HEK293 (cell line): ENCODE measurements at regions not wholly inside any gene's neighbourhood (a gene's known extent, or its start where the extent isn't known, plus 50 kb on each side); places are given as distances from the start of the nearest gene placed in this dataset.

Experiments
- CTCF ChIA-PET: fragments of 350-600 bp; formaldehyde crosslinking; extraction: SDS; loops from one replicate; lab custom pipeline; 2021; ENCODE audit warnings: antibody characterized with exemption; lab: Yijun Ruan, JAX
- POLR2A ChIA-PET: fragments of 300-600 bp; formaldehyde crosslinking; extraction: SDS; loops from one replicate; lab custom pipeline; 2020; ENCODE audit warnings: antibody characterized with exemption, inconsistent platforms; lab: Yijun Ruan, JAX
- H3K27ac ChIP-seq: fragments of 200-500 bp; sonication (Bioruptor generic); 2 replicates; pipeline ENCODE4 v1.5.1; 2014; ENCODE audit warnings: low read depth, low read length, control low read depth, inconsistent platforms; ENCODE audit errors: extremely low read depth
- H3K36me3 ChIP-seq, 2 experiments: fragments of 200-500 bp in 1 of 2; sonication (Bioruptor generic) in 1 of 2; 1 replicate in 1 of 2; 2 replicates in 1 of 2; pipeline ENCODE4 v1.5.1; 2014 to 2017; ENCODE audit warnings: inconsistent platforms in 2 of 2, low read length in 2 of 2; ENCODE audit not compliant: control insufficient read depth in 2 of 2, insufficient read depth in 1 of 2
- H3K4me1 ChIP-seq: fragments of 200-500 bp; sonication (Bioruptor generic); 2 replicates; pipeline ENCODE4 v1.5.1; 2014; ENCODE audit warnings: mild to moderate bottlenecking, low read length, inconsistent platforms; ENCODE audit not compliant: control insufficient read depth, insufficient read depth
- H3K4me3 ChIP-seq: 2 replicates; pipeline ENCODE4 v1.5.1; 2011; ENCODE audit warnings: low read depth, mild to moderate bottlenecking, control low read depth, low read length, moderate library complexity
- H3K9me3 ChIP-seq: fragments of 200-500 bp; sonication (Bioruptor generic); 2 replicates; pipeline ENCODE4 v1.5.1; 2014; ENCODE audit warnings: low read depth, low read length, inconsistent platforms; ENCODE audit not compliant: control insufficient read depth, insufficient read depth
- FEZF1 ChIP-seq: fragments of 450-650 bp; formaldehyde crosslinking; IDR thresholded peaks from 2 replicates; pipeline ENCODE4 v1.5.1; 2016; ENCODE audit warnings: missing biosample characterization, missing genetic modification characterization
- GLI4 ChIP-seq: fragments of 450-650 bp; formaldehyde crosslinking; IDR thresholded peaks from 2 replicates; pipeline ENCODE4 v1.5.1; 2016; ENCODE audit warnings: missing biosample characterization, missing genetic modification characterization
- OVOL3 ChIP-seq: fragments of 450-650 bp; formaldehyde crosslinking; IDR thresholded peaks from 2 replicates; pipeline ENCODE4 v1.5.1; 2016; ENCODE audit warnings: missing biosample characterization, missing genetic modification characterization
- TSHZ1 ChIP-seq: fragments of 450-650 bp; formaldehyde crosslinking; IDR thresholded peaks from 2 replicates; pipeline ENCODE4 v1.5.1; 2016; ENCODE audit warnings: missing biosample characterization, missing genetic modification characterization, borderline replicate concordance
- ZBTB17 ChIP-seq: fragments of 450-650 bp; formaldehyde crosslinking; IDR thresholded peaks from 2 replicates; pipeline ENCODE4 v1.5.1; 2016; ENCODE audit warnings: missing biosample characterization, missing genetic modification characterization
- ZNF10 ChIP-seq: fragments of 450-650 bp; formaldehyde crosslinking; IDR thresholded peaks from 2 replicates; pipeline ENCODE4 v1.5.1; 2017; ENCODE audit warnings: missing biosample characterization, missing genetic modification characterization
- ZNF157 ChIP-seq: fragments of 450-650 bp; formaldehyde crosslinking; IDR thresholded peaks from 2 replicates; pipeline ENCODE4 v1.5.1; 2016; ENCODE audit warnings: missing biosample characterization, missing genetic modification characterization
- ZNF23 ChIP-seq: fragments of 450-650 bp; formaldehyde crosslinking; IDR thresholded peaks from 2 replicates; pipeline ENCODE4 v1.5.1; 2016; ENCODE audit warnings: missing biosample characterization, missing genetic modification characterization, borderline replicate concordance
- ZNF26 ChIP-seq: fragments of 450-650 bp; formaldehyde crosslinking; IDR thresholded peaks from 2 replicates; pipeline ENCODE4 v1.5.1; 2016; ENCODE audit warnings: missing biosample characterization, missing genetic modification characterization
- ZNF335 ChIP-seq: fragments of 450-650 bp; formaldehyde crosslinking; conservative IDR thresholded peaks from 2 replicates; pipeline ENCODE4 v1.5.1; 2016; ENCODE audit warnings: missing biosample characterization, missing genetic modification characterization
- ZNF423 ChIP-seq: fragments of 450-650 bp; formaldehyde crosslinking; IDR thresholded peaks from 2 replicates; pipeline ENCODE4 v1.5.1; 2016; ENCODE audit warnings: missing biosample characterization, missing genetic modification characterization
- ZNF529 ChIP-seq: fragments of 450-650 bp; formaldehyde crosslinking; IDR thresholded peaks from 2 replicates; pipeline ENCODE4 v1.5.1; 2017; ENCODE audit warnings: missing genetic modification characterization, missing biosample characterization; ENCODE audit not compliant: insufficient replicate concordance
- ZNF558 ChIP-seq: fragments of 450-650 bp; formaldehyde crosslinking; IDR thresholded peaks from 2 replicates; pipeline ENCODE4 v1.5.1; 2016; ENCODE audit warnings: missing biosample characterization, missing genetic modification characterization
- ZNF580 ChIP-seq: fragments of 450-650 bp; formaldehyde crosslinking; IDR thresholded peaks from 2 replicates; pipeline ENCODE4 v1.5.1; 2016; ENCODE audit warnings: missing biosample characterization, missing genetic modification characterization
- ZNF626 ChIP-seq: fragments of 450-650 bp; sonication (Bioruptor Pico); formaldehyde crosslinking; IDR thresholded peaks from 2 replicates; pipeline ENCODE4 v1.5.1; 2018; ENCODE audit warnings: missing biosample characterization, missing genetic modification characterization, inconsistent platforms
- ZNF664 ChIP-seq: fragments of 450-650 bp; formaldehyde crosslinking; IDR thresholded peaks from 2 replicates; pipeline ENCODE4 v1.5.1; 2016; ENCODE audit warnings: missing biosample characterization, missing genetic modification characterization
- ZNF76 ChIP-seq: fragments of 450-650 bp; formaldehyde crosslinking; IDR thresholded peaks from 2 replicates; pipeline ENCODE4; 2016; ENCODE audit warnings: low read depth, missing biosample characterization, missing genetic modification characterization, borderline replicate concordance
- TF ChIP-seq, protein P1 (sequence below): fragments of 450-650 bp; formaldehyde crosslinking; IDR thresholded peaks from 2 replicates; pipeline ENCODE4 v1.5.1; 2016; ENCODE audit warnings: missing biosample characterization, missing genetic modification characterization
- TF ChIP-seq, protein P2 (sequence below): fragments of 450-650 bp; formaldehyde crosslinking; IDR thresholded peaks from 2 replicates; pipeline ENCODE4 v1.5.1; 2017; ENCODE audit warnings: missing biosample characterization, missing genetic modification characterization
- TF ChIP-seq, protein P3 (sequence below): sonication (generic); formaldehyde crosslinking; IDR thresholded peaks from 2 replicates; pipeline ENCODE4 v1.8.1; 2022; ENCODE audit warnings: mild to moderate bottlenecking, moderate library complexity, missing genetic modification reagents

GRCh38 chr7:15780271-15780670 is 93.8 kb upstream of the MEOX2 start:
- TF ChIP-seq, protein P1, sequence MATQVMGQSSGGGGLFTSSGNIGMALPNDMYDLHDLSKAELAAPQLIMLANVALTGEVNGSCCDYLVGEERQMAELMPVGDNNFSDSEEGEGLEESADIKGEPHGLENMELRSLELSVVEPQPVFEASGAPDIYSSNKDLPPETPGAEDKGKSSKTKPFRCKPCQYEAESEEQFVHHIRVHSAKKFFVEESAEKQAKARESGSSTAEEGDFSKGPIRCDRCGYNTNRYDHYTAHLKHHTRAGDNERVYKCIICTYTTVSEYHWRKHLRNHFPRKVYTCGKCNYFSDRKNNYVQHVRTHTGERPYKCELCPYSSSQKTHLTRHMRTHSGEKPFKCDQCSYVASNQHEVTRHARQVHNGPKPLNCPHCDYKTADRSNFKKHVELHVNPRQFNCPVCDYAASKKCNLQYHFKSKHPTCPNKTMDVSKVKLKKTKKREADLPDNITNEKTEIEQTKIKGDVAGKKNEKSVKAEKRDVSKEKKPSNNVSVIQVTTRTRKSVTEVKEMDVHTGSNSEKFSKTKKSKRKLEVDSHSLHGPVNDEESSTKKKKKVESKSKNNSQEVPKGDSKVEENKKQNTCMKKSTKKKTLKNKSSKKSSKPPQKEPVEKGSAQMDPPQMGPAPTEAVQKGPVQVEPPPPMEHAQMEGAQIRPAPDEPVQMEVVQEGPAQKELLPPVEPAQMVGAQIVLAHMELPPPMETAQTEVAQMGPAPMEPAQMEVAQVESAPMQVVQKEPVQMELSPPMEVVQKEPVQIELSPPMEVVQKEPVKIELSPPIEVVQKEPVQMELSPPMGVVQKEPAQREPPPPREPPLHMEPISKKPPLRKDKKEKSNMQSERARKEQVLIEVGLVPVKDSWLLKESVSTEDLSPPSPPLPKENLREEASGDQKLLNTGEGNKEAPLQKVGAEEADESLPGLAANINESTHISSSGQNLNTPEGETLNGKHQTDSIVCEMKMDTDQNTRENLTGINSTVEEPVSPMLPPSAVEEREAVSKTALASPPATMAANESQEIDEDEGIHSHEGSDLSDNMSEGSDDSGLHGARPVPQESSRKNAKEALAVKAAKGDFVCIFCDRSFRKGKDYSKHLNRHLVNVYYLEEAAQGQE (tag by site-specific recombination), result no peak
- TF ChIP-seq, protein P2, sequence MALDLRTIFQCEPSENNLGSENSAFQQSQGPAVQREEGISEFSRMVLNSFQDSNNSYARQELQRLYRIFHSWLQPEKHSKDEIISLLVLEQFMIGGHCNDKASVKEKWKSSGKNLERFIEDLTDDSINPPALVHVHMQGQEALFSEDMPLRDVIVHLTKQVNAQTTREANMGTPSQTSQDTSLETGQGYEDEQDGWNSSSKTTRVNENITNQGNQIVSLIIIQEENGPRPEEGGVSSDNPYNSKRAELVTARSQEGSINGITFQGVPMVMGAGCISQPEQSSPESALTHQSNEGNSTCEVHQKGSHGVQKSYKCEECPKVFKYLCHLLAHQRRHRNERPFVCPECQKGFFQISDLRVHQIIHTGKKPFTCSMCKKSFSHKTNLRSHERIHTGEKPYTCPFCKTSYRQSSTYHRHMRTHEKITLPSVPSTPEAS (tag by site-specific recombination), result no peak
- no peak for TF ChIP-seq ZNF23 (tag by site-specific recombination)
- ChIA-PET POLR2A (no interaction called here), CTCF (no interaction called here)
- H3K27ac ChIP-seq, result no peak overlapping the region
- H3K9me3 ChIP-seq, result no peaks in the 10 kb centered on the region
- H3K4me3 ChIP-seq, result no peak overlapping the region
- H3K36me3 ChIP-seq, result no peaks in the 10 kb centered on the region
- H3K4me1 ChIP-seq, result no peaks in the 10 kb centered on the region

DNA sequence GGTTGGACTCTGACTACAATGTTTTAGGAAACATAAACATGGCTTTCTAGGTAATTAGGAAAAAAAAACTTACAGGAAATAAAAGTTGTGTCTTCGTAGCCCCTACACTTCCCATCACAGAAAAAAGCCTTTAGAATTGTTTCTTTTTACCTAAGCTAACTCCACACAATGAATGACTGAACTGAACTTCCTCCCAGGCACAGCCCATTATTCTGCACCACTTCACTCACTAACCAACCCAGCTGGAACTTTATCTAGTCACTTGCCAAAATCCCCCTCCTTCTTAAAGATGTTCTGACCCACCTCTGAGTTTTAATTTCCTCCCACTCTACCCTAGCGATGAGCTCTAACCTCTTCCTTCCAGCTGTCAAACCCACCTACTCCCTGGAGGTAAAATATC is 91.7 kb upstream of the MEOX2 start:
- no peak overlapping the region for H3K4me3 ChIP-seq
- H3K27ac ChIP-seq, result no peak overlapping the region
- H3K4me1 ChIP-seq, result no peaks in the 10 kb centered on the region
- H3K9me3 ChIP-seq, result no peaks in the 10 kb centered on the region
- CTCF ChIA-PET, result no interaction called here
- TF ChIP-seq FEZF1 (no peak), ZNF580 (tag by site-specific recombination) (no peak), ZNF76 (tag by site-specific recombination) (no peak), ZBTB17 (tag by site-specific recombination) (no peak), ZNF558 (tag by site-specific recombination) (no peak), ZNF626 (tag by site-specific recombination) (no peak), ZNF529 (tag by site-specific recombination) (no peak), ZNF335 (tag by site-specific recombination) (no peak), ZNF10 (tag by site-specific recombination) (no peak), GLI4 (tag by site-specific recombination) (no peak), ZNF157 (tag by site-specific recombination) (no peak), ZNF664 (tag by site-specific recombination) (no peak), ZNF26 (tag by site-specific recombination) (no peak), ZNF423 (tag by site-specific recombination) (no peak), OVOL3 (tag by site-specific recombination) (no peak), TSHZ1 (tag by site-specific recombination) (no peak)
- TF ChIP-seq, protein P3, sequence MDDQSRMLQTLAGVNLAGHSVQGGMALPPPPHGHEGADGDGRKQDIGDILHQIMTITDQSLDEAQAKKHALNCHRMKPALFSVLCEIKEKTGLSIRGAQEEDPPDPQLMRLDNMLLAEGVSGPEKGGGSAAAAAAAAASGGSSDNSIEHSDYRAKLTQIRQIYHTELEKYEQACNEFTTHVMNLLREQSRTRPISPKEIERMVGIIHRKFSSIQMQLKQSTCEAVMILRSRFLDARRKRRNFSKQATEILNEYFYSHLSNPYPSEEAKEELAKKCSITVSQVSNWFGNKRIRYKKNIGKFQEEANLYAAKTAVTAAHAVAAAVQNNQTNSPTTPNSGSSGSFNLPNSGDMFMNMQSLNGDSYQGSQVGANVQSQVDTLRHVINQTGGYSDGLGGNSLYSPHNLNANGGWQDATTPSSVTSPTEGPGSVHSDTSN, result no peak
- POLR2A ChIA-PET, result no interaction called here
- H3K36me3 ChIP-seq, result no peaks in the 10 kb centered on the region
